ENCODE measurements at regions not wholly inside any gene's neighbourhood (a gene's known extent, or its start where the extent isn't known, plus 50 kb on each side); places are given as distances from the start of the nearest gene placed in this dataset.
"Not testable (repeated sequence)": the region's sequence is repeated elsewhere in the genome, so short reads cannot be mapped to it uniquely, and the experiment has no call there.

DNA sequence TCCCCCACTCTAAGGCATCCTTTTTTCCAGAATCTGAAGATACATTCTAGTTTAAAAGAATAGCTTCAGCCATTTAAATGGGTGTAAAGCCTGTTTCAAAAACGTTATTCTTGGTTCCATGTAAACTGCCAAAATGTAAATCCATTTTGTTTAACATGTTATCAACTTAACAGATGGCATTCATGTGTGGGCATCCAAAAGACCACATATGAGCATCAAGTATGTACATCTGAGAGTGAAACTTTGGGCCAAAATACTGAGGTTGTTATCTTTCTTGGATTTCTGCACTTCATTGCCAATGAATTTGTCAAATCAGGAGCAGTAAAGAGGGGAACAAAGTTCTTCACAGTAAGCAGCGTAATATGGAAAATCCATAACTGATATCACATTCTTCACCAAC, 395.4 kb downstream of the ZNF804A start:
- DNase-seq (ENCODE audit: low spot score), result no peak

DNA sequence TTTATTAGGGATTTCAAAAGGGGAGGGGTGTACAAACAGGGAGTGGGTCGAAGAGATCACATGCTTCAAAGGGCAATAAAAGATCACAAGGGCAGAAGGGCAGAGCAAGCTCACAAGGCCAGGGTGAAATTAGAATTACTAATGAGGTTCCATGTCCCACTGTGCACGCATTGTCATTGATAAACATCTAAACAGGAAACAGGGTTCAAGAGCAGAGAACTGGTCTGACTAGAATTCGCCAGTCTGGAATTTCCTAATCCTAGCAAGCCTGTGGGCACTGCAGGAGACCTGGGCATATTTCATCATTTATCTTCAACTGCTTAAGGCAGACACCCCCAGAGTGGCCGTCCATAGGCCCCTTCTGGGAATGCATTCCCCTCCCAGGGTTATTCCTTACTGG, 408.2 kb downstream of the ZNF804A start:
- DNase-seq (ENCODE audit: low spot score), result no peak

DNA sequence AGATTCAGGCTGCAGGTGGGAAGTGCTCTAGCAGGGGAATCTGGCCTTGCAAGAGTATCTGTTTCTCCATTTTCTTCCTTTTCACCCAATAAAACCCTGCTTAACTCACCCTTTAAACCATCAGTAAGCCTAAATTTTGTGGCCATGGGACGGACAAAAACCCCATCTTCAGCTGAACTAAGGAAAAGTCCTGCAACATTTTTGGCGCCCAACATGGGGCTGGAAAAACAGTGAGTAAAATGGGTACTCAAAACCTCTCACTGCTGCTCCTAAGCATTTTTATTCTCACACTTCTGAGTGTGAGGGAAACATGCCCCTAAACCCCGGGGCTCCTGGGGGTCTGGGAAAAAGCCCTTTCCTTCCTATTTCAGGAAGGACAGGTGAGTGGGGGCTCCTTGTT, 414.3 kb downstream of the ZNF804A start:
- DNase-seq (ENCODE audit: low spot score), result no peak

DNA sequence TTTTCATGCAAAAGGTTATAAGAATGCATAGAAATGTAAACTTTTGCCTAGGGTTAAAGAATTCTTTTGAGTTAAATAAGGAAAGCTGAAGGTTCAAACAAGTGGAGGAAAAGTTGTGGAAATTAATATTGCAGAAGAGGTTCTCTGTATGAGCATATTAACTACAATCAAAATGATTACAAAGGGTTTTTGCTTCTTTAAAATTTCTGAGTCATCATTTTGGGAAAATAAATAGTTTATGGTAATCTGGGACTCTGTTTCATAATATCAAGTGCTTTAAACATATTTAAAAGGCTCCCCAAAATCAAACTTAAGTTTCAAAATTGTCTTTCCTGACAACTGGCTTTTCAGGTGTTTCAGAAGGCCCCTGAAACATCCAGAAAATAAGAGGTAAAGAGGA, 415.7 kb downstream of the ZNF804A start:
- no peak for DNase-seq (ENCODE audit: low spot score)

DNA sequence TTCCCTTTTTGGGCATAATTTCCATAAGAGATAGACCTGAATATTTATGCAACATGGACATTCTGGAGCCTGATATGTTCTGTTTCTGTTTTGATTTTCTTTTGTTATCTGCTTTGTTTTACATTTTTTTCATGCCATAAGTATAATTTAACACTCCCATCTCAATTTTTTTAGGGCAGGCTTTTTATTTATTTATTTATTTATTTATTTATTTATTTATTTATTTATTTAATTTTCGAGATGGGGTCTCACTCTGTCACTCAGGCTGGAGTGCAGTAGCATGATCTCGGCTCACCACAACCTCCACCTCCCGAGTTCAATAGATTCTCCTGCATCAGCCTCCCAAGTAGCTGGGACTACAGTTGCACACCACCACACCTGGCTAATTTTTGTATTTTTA, 427.6 kb downstream of the ZNF804A start:
- not testable (repeated sequence) for DNase-seq (ENCODE audit: low spot score)

DNA sequence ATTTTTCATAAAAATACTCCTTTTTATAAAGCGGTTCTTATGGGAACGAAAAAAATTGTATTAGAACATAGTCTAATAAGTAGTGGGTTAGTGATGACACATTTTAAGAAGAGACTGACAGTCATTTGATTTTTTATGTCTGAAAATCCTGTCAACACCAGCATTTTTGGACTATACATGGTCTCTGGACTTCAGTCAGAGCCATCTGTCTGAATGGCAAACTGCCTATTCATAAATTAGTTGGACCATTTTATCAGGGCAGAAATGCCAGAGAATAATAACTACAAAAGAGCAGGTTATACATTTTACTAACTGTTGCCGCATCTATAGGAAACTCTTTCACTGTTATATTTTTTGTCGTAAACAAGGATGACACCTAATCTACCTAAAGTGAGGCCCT, 437.6 kb downstream of the ZNF804A start:
- DNase-seq (ENCODE audit: low spot score), result no peak

DNA sequence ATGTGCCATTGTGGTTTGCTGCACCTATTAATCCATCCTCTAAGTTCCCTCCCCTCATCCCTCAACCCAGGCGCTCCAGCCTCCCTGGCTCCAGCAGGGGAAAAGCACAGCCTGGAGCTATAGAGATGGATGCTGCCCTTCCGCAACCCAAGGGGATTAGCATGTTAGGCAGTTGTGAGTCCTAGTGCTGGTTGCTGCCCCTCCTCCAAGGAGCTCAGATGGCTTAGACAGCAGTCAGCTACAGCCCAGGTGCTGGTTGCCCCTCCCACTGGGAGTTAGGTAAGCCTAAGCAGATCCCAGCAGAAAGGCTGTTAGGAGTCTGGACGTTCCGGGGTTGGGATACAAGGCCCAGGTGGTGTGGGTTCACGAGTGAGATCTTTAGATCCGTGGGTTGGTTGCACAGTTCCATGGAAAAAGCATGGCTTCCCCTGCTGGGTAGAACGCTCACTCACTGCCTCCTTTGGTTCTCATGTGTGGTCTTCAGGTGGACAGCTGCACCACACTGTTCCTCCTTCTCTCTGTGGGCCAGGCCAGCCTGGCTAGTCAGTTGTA, 446.1 kb downstream of the ZNF804A start:
- no peak for DNase-seq (ENCODE audit: low spot score)

DNA sequence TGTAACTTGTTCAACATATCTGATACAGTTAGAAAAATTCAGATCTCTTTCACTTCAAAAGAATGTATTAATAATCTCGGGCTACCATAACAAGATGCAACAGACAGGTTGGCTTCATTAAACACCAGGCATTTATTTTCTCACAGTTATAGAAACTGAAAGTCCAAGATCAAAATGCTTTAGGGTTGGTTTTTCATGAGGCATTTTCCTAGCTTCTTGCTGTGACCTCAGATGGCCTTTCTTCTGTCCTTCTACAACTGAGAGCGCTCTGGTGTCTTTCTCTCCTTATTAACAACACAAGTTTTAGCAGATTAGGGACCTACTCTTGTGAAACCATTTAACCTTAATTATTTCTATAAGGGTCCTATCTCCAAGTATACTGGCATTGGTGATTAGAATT, 452.5 kb downstream of the ZNF804A start:
- no peak for DNase-seq (ENCODE audit: low spot score)

DNA sequence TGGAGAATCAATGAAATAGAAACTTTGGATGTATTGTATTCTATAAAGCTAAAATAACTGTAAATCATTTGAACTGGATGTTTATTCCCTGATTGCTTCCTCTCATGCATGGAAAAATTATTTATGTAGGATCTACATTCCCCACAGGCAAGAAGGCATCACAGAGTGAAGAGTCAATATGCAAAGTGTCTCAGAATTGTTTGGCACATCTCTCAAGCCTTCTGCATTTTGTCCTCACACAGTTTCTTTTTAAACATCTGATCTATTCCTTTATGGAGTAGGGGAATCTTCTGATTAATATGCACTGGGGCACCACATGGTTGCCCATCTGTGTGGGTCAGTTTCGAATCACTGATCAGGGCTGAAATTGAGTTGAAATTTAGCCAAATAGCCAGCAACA, 465.4 kb downstream of the ZNF804A start:
- DNase-seq (ENCODE audit: low spot score), result no peak

DNA sequence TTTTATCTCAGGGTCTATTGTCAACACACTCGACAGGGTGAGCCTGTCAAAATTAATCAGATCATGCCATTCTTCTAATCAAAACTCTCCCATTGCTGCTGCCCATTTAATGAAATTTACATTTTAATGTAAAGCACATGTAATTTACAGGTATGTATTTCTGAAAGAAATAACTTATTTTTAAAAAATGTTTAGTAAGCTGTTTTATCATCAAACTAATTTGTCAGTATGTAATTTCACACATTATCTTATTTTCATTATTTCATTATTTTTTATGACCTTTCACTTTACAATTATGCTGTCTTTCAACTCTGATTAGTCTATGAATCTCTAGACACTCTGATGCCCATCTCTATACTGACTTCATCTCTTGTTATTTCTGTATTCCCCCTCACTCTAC, 467.8 kb downstream of the ZNF804A start:
- no peak for DNase-seq (ENCODE audit: low spot score)

DNA sequence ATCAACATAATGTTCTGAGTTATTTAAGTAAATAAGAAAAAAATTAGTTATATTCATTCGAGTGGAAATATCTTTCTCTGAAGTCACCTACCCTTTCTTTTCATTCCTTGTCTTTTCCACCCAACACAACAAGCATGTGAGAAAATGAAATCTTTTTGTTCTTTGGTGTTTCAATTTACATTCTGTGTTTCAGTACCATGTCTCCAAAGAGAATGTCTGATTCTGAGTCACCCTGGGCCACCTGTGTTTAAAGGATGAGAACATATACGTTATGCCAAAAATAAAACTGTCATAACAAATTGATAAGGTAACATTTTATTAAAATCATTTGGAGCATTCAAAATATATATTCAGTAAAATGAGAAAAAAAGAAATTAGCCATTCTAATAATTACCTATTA, 470.8 kb downstream of the ZNF804A start:
- no peak for DNase-seq (ENCODE audit: low spot score)

DNA sequence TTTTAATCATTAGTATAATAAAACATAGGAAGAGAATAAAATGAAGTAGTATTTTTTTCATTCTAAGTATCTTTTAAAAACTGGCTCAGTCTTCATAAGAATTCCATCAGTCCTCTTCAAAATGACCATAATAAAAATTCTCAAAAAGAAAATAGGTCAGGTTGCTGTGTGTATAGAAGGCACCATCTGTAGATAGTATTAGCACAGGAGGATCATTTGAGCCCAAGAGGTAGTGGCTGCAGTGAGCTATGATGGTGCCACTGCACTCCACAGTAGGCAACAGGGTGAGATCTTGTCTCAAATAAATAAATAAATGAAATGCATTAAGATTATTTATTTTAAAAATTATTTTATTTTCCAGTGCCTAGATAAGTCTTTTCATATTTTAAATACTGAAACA, 475.8 kb downstream of the ZNF804A start:
- DNase-seq (ENCODE audit: low spot score), result no peak

DNA sequence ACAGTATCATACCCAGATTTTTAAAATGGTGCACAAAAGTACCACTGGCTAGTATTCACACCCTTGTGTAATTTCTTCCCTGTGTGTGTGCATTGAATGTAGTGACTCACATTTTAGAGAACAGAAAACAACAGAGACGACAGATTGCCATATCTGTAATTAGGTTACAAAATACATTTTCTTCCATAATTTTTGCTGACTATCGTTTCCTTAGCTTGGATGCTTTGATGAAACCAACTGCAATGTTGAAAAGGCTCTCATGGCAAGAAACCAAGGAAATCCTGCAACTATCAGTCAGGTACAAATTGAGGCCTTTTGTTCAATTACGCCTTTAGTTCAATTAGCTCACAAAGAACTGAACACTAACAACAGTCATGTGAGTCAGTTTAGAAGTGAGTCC, 484.4 kb downstream of the ZNF804A start:
- no peak for DNase-seq (ENCODE audit: low spot score)

DNA sequence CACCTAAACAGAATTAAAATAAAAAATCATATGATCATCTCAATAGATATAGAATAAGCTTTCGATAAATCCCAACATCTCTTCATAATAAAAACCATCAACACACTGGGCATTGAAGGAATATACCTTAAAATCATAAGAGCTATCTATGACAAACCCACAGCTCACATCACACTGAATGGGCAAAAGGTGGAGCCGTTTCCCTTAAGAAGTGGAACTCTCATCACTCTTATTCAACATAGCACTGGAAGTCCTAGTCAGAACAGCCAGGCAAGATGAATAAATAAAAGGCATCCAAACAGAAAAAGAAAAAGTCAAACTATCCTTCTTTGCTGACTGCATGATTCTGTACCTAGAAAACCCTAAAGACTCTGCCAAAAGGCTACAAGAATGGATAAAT, 510.3 kb downstream of the ZNF804A start:
- no peak for DNase-seq (ENCODE audit: low spot score)

DNA sequence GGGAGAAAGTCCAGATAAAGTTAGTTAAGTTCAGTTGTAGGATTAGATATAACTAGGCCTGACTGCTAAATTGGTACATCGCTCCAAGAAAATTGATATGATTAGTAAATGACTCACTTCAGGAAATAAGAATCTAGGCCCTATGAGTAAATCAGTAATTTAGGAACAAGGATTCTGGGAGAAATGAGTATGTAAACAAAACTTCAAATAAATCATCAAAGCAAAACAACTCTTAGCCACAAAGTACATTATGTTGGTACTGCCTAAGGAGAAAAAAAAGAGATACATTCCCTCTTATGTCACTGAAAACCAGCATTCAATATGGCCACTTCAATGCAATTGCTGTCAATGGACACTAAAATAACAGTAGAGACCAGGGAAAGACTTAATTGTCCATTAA, 529.1 kb downstream of the ZNF804A start:
- no peak for DNase-seq (ENCODE audit: low spot score)

DNA sequence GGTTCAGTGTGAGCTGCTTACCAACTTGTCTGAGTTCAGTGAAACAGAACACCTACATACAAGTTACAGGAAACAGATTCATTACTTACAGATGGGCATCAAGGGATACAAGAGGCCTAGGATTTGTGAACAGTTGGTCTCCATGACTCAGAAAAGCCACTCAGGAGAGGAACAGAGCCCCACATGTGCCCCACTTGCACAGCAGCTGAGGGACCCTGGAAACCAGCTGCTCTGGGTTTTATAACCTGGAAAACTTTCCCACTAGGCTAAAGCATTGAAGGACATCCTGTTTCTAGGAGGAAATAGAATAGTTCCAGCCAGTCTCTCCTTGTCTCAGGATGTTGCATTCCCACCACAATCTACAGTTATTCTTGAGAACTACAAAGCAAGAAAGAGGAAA, 530.0 kb downstream of the ZNF804A start:
- DNase-seq (ENCODE audit: low spot score), result no peak

DNA sequence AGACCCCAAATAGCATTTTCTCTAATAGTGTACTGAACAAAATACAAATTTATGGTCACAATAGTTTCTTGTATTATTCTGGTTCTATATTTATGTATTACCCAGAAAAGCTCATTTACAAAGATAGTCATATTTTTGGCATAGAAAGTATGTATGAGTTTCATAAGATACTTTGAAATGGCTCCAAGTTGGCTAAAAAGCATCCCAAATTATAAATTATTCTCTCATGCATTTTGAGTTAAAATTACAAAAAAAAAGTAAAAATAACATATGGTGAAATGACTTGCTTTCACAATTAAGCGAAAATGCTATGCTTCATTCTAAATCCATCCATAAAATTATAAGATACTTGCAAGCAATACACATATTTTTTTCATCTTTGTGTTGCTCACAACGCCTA, 530.7 kb downstream of the ZNF804A start:
- DNase-seq (ENCODE audit: low spot score), result no peak

DNA sequence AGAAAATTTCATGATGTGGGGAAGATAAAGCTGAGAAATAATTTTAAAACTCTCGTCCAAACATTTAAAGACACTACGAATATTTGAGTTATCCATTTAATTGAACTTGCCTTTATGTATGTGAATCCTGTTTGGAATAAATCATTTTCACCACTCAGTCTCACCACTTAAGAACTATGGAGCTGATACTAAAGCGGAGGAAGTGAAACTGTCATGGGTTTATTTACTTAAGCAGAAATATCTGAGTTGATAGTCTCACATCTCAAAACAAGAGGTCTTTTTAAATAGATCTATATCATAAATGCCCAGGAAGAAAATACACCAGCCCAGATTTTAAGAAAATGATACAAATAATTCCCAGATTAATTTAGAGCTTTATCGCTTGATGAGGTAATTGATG, 532.4 kb downstream of the ZNF804A start:
- no peak for DNase-seq (ENCODE audit: low spot score)

DNA sequence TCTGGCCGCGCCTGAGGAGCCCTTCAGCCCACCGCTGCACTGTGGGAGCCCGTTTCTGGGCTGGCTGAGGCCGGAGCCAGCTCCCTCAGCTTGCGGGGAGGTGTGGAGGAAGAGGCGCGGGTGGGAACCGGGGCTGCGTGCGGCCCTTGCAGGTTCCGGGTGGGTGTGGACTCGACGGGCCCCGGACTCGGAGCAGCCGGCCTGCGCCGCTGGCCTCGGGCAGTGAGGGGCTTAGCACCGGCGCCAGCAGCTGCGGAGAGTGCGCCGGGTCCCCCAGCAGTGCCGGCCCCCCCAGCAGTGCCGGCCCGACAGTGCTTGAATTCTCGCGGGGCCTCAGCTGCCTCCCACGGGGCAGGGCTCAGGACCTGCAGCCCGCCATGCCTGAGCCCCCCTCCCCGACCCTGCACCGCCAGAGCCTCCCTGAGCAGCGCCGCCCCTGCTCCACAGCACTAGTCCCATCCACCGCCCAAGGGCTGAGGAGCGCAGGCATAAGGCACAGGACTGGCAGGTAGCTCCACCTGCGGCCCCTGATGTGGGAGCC, 534.2 kb downstream of the ZNF804A start:
- DNase-seq (ENCODE audit: low spot score), result no peak

DNA sequence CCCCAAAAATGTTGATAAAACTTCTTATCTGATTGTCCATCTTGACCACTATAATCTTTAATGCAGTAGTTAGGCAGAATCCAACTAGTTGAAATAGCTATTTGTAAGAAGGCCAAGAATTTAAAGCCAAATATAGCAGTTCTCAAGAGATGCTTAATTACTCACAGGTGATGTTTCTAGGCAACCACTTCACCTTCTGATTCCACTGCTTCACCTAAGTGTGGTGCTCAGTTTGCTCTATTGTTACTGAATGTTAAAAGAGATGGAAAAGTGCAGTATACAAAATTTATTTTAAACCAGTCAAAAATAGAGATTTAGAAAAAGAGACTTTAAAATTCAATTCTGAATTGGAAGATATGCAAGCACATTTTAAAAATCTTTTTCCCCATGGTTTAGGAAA, 539.4 kb downstream of the ZNF804A start:
- no peak for DNase-seq (ENCODE audit: low spot score)

DNA sequence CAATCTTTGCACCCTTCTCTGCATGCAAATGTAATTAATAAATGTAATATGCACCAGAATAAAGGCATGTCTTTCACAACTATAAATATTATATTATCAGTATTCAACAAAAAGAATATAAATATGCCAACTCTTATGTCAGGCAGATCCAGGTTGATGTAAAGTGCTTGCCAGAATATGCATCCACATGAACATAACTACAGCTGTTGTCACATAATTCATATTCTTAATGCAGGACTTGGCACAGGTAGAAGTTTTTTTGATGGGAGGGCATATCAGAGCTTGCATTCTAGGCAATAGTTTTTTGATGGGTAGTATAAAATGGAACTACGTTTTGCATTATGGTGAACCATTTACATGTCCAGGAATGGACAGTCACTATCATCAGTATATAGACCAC, 544.3 kb downstream of the ZNF804A start:
- DNase-seq (ENCODE audit: low spot score), result no peak

DNA sequence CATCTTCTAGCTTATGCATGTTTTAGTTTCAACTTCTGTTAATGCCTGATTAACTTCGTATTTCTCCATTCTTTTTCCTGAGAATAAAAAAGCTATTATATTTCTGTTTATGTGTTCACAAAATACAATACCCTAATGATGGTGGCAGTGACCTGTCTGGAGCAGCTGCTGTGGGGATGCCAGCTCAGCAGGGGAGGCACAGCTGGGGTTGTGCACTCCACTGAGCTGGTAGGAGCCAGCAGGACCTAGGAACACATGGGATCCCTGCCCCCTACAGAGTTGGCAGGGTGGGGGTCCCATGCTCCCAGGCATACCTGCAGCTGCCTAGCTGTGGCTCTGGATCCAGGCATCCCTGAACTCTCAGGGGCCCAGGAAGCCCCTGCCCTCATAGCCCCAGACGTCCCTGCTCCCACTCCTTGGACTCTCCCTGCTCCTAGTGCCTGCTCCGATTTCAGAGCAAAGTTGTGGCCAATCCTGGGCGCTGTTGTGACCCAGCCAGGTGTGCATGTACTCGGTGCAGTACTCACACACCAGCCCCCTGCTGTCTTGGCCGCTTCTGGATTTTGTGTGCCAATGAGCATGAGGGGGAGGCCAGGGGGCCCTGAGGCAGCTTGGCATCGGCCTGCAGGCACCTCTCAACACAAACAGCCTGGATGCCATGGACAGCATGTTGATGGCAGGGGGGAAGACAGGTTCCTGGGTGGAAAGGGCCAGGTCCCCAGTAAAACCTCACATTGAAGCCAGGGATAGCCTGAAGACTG, 546.0 kb downstream of the ZNF804A start:
- no peak for DNase-seq (ENCODE audit: low spot score)

DNA sequence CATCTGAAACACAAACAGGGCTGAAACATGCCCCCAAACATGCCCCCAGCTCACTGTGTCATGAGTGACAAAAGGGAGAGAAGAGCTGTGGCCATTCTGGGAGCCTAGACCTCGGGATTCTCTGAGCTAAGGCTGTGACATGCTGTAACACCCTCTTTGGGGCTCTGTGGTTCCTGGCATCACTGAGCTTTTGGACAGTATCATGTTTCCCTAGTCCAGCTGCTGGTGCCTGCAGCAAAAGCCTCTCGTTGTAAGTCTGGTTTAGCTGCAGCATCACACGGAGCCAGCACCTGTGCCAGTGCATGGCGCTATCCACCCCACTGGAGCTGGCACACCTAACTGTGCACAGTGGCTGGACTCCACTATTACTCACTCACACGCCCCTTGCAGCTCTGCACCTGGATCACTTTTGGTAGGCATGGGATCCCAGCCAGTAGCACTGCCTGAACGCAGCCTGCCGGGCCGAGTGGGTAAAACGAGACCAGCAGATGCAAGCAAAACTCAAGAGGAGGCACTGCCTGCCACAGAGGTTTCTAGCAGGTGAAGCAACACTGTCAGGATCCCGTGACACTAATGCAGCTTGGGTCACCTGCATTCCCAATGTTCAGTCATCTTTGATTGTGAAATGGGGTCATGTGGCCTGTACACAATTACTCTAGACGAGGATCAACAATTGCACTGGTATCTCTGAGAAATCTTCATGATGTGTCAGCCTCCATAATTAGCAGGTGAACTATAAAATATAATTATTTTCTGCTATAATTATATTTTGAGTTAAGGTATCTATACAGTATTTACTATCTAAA, 547.2 kb downstream of the ZNF804A start:
- no peak for DNase-seq (ENCODE audit: low spot score)

All from Ammon's horn (tissue), 1 donor.